Ecto neural progenitor cell (in vitro differentiated cells): ENCODE measurements at regions not wholly inside any gene's neighbourhood (a gene's known extent, or its start where the extent isn't known, plus 50 kb on each side); places are given as distances from the start of the nearest gene placed in this dataset.
"Not testable (repeated sequence)": the region's sequence is repeated elsewhere in the genome, so short reads cannot be mapped to it uniquely, and the experiment has no call there.

Source experiments
- DNase-seq: peaks from one replicate; pipeline ENCODE4 v3.0.0-alpha.2; 2018; ENCODE audit warnings: low spot score

DNA sequence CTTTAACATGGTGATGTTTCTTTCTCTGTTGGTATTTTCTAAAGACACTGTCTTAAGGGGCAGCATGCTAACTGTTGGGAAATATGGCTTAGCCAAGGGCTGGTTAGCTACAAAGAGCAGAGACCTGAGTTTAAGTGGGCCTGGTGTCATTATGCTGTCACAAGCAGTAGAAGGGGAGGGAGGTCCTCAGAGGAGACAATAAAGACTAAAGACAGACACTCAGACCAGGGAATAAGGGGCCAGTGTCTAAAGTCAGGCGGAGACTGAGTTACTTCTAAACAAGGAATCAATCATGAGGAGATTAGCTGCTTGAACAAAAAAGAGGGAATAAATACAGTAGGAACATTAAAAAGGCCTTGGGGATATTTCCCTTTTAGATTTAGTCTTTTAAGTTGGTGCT lies 142.7 kb upstream of the DPPA4 start:
- no peak for DNase-seq

DNA sequence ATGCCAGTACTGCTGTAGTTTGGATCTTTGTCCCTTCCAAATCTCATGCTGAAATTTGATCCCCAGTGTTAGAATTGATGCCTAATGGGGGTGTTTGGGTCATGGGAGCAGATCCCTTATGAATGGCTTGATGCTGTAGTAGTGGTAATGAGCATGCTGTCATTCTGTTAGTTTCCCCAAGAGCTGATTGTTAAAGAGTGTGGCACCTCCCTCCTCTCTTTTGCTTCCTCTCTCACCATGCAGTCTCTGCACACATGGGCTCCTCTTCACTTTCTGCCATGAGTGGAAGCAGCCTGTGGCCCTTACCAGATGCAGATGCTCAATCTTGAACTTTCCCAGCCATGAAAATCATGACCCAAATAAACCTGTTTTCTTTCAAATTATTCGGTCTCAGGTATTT lies 141.3 kb upstream of the DPPA4 start:
- DNase-seq = no peak

- no peak for DNase-seq
These were observed 123.6 kb upstream of the DPPA4 start for GRCh38 chr3:109460961-109461360.

DNA sequence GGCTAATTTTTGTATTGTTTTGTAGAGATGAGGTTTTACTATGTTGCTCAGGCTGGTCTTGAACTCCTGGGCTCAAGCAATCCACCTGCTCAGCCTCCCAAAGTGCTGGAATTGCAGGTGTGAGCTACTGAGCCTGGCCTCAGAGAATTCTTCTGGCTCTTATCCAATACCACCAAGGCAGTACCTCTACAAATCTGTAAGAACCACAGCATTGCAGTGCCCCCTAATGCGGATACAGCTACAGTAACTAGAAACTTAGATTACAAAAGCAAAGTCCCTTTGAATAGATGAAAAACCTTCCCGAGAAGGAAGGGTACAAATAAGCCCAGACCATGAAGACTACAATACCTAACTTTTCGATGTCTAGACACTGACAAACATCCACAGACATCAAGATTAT lies 107.9 kb upstream of the DPPA4 start:
- DNase-seq = no peak

DNA sequence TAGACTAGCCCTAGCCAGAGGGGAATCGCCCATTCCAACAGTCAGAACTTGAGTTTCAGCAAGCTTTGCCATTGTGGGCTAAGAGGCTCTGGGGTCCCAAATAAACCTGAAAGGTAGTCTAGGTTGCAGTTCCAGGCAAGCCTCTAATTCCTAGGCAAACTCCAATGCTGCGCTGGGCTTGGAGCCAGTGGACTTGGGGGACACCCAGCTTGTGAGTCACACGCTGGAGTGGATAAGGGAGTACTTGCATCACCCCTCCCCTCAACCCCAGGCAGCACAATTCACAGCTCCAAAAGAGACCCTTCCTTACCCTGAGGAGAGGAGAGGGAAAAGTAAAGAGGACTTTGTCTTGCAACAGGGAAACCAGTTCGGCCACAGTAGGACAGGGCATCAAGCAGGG lies 105.2 kb upstream of the DPPA4 start:
- no peak for DNase-seq

- DNase-seq = peak; percentile 51
These were observed 103.0 kb upstream of the DPPA4 start for GRCh38 chr3:109440353-109440752.

GRCh38 chr3:109432833-109433232 lies 95.5 kb upstream of the DPPA4 start:
- peak; percentile 52 for DNase-seq

DNA sequence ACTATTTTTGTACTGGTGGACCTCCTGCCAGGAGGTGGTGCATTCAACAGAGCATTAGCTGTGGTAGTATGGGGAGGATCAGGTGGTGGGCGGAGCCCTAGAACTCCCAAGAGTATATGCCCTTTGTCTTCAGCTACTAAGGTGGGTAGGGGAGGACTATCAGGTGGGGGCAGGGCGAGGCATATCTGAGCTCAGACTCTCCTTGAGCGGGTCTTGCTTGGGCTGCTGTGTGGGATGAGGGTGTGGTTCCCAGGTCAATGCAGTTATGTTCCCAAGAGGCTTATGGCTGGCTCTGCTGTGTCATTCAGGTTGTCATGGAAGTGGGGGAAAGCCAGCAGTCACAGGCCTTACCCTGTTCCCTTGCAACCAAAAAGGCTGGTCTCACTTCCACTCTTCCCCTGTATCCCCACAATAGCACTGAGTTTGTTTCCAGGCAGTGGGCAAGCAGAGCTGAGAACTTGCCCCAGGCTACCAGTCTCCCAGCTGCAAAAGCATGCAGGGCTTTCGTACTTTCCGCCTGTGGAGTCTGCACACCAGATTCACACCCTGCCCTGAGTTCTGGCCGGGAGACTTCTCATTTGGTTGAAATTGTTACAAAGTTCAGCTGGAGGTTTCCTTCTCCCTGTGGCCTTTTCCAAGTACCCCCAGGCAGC lies 93.7 kb upstream of the DPPA4 start:
- DNase-seq = peak; percentile 54

DNA sequence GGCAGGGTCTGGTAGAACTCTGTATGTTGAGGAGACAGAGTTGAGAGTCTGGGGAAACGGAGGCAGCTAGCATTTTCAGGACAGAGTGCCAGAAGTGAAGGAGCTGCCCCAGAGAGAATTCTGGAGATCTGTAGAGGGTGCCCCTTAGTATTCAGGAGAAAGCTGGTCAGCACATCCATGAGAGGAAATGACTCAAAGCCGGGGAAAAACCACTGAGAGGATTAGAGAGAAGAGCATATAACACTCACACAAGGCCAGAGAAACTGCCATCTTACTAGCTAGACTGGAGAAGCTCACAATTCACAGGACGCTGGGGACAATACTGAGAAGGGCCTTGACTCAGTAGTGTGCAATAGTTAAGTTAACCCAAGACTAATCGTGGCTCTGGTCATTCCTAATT lies 75.7 kb upstream of the DPPA4 start:
- no peak for DNase-seq

- DNase-seq = no peak
These were observed 74.2 kb upstream of the DPPA4 start for GRCh38 chr3:109411547-109411946.

DNA sequence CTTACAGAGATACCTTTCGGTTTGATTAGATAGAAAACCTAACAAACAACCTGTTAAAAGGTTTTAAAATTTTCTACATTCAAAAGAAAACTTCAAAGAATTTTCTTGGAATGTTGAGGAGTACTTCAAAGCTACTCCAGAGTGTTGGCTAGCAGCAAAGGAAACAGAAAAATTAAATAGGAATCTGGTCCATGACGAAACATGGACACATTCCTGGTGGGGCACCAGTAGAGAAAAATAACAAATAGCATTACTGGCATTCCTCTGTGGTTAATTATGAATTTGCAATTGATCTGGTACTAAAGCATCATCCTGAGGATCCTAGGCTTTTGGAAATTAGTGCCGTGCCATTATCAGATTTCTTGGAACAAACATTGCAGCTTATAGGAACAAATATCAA lies 59.5 kb upstream of the DPPA4 start:
- DNase-seq = no peak

GRCh38 chr3:109393728-109394127 lies 56.4 kb upstream of the DPPA4 start:
- not testable (repeated sequence) for DNase-seq

DNA sequence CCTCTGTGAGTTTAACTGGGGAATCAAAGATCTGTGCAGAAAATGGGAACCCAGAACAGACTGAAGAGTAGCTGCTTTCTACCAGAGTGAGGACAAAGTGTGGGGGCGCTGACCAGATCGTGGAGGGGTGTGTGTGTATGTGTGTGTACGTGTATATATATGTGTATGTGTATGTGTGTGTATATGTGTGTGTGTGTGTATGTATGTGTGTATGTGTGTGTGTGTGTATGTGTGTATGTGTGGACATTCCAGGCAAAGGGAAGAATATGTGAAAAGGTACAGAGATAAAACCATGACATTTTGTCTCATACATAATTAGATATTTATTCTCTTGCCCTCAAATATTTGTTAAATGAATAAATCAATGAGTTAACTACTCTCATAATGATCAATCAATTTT lies 54.9 kb upstream of the DPPA4 start:
- no peak for DNase-seq

GRCh38 chr3:109387621-109388020 lies 50.3 kb upstream of the DPPA4 start:
- DNase-seq = no peak

DNA sequence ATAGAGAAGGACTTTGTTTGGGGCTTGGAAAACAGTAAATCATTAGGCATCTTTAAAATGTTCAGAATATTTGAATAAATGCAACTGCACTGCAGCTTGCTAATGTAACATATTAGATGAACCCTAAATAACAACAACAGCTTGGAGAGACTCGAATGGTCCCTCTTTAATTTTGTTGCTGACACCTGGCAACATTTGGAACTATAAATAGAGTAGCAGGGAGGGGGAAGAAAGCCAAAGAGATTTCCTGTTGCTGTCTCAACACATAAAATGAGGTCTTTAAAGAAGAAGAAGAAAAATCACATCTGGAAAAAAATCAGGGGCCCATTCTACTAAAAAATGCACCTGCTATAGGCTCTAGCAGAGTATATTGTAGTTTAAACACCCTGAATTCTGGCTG lies 49.9 kb upstream of the DPPA4 start:
- DNase-seq = no peak
